ENCODE measurements at regions not wholly inside any gene's neighbourhood (a gene's known extent, or its start where the extent isn't known, plus 50 kb on each side); places are given as distances from the start of the nearest gene placed in this dataset.

DNA sequence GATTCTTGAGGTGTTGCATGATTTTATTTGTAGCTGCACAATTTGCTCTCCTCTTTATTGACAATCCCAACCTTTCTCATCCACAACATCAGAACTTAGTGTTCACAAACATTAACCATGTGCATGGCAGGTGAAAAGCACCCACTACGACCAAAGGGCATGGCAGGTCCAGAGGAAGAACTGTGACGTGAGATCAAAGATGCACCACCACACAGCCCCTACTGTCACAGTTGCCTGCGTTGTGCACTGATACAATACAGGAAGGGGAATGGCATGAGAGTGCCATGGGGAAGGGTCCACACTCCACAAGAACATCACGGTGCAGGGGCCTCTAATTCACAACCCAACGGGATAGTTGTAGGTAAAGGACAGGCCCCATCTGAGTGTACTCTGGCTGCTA is 217.1 kb upstream of the PFKP start:
- POLR2A ChIA-PET = no interaction called here
- Mint-ChIP-seq H3K27ac (no peak overlapping the region), H3K4me1 (ENCODE audit: low read depth) (no peaks in the 10 kb centered on the region), H3K4me3 (no peak overlapping the region), H3K9me3 (no peaks in the 10 kb centered on the region), H3K36me3 (ENCODE audit: low read depth) (no peaks in the 10 kb centered on the region), H3K27me3 (peaks cover 21% of the 10 kb centered on the region)
- Histone ChIP-seq H3K27ac (ENCODE audit: low read depth in 1 of 2, low read length in 2 of 2) (no peak overlapping the region), H3K27me3 (ENCODE audit: control insufficient read depth in 1 of 2, insufficient read depth in 2 of 2, low read length in 2 of 2) (no peaks in the 10 kb centered on the region), H3K4me3 (ENCODE audit: low read length) (no peak overlapping the region), H3K36me3 (ENCODE audit: insufficient read depth, low read length) (no peaks in the 10 kb centered on the region), H3K4me1 (ENCODE audit: insufficient read depth, low read length) (no peaks in the 10 kb centered on the region), H3K9me3 (ENCODE audit: control insufficient read depth in 1 of 2, insufficient read depth in 1 of 2, low read length in 2 of 2) (no peaks in the 10 kb centered on the region)
- TF ChIP-seq CTCF (IDR thresholded peaks at IDR 0.05) = no peak
- ATAC-seq (ENCODE audit: poor library complexity) = no peak
- CTCF ChIA-PET = no interaction called here
- DNase-seq = no peak
- intact Hi-C loops (cut with DNase I, micrococcal nuclease) = no loop called here

DNA sequence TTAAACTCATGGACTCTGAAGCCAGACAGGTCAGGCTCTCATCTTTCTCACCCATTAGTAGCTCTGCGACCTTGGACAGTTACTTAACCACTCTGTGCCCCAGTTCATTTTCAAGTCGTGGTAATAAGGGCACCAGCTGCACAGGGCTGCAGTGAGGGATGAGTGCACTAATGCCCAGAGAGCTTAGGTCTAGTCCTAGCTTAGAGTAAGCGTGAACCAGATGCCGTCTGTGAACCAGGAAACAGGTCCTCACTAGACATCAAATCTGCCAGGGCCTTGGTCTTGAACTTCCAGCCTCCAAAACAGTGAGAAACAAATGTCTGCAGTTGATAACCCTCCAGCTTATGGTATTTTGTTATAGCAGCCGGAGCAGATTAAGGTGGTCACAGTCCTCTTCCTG is 222.4 kb upstream of the PFKP start:
- H3K27ac Mint-ChIP-seq = no peak overlapping the region
- TF ChIP-seq CTCF (IDR thresholded peaks at IDR 0.05) = no peak
- ChIA-PET CTCF (no interaction called here), POLR2A (no interaction called here)
- DNase-seq (no peak), ATAC-seq (ENCODE audit: poor library complexity) (no peak)
- H3K4me3 Mint-ChIP-seq = no peak overlapping the region
- intact Hi-C loops (cut with DNase I, micrococcal nuclease) = no loop called here
- Histone ChIP-seq H3K36me3 (ENCODE audit: insufficient read depth, low read length) (no peaks in the 10 kb centered on the region), H3K4me3 (ENCODE audit: low read length) (no peak overlapping the region), H3K4me1 (ENCODE audit: insufficient read depth, low read length) (no peaks in the 10 kb centered on the region), H3K9me3 (ENCODE audit: control insufficient read depth in 1 of 2, insufficient read depth in 1 of 2, low read length in 2 of 2) (no peaks in the 10 kb centered on the region), H3K27me3 (ENCODE audit: control insufficient read depth in 1 of 2, insufficient read depth in 2 of 2, low read length in 2 of 2) (no peaks in the 10 kb centered on the region), H3K27ac (ENCODE audit: low read depth in 1 of 2, low read length in 2 of 2) (no peak overlapping the region)
- no peaks in the 10 kb centered on the region for H3K4me1 Mint-ChIP-seq (ENCODE audit: low read depth)
- H3K27me3 Mint-ChIP-seq = peaks cover 4% of the 10 kb centered on the region
- H3K9me3 Mint-ChIP-seq = no peaks in the 10 kb centered on the region
- H3K36me3 Mint-ChIP-seq (ENCODE audit: low read depth) = no peaks in the 10 kb centered on the region

GRCh38 chr10:2839081-2839725 is 228.1 kb upstream of the PFKP start:
- peak; percentile 36 for TF ChIP-seq CTCF (IDR thresholded peaks at IDR 0.05)
- H3K4me1 Mint-ChIP-seq (ENCODE audit: low read depth) = no peaks in the 10 kb centered on the region
- H3K27ac Mint-ChIP-seq = no peak overlapping the region
- peaks cover 11% of the 10 kb centered on the region for H3K27me3 Mint-ChIP-seq
- Histone ChIP-seq H3K9me3 (ENCODE audit: control insufficient read depth in 1 of 2, insufficient read depth in 1 of 2, low read length in 2 of 2) (no peaks in the 10 kb centered on the region), H3K36me3 (ENCODE audit: insufficient read depth, low read length) (no peaks in the 10 kb centered on the region), H3K4me3 (ENCODE audit: low read length) (no peak overlapping the region), H3K27ac (ENCODE audit: low read depth in 1 of 2, low read length in 2 of 2) (no peak overlapping the region), H3K27me3 (ENCODE audit: control insufficient read depth in 1 of 2, insufficient read depth in 2 of 2, low read length in 2 of 2) (peaks cover 0 to 5% of the 10 kb centered on the region in 2 experiments), H3K4me1 (ENCODE audit: insufficient read depth, low read length) (no peaks in the 10 kb centered on the region)
- H3K9me3 Mint-ChIP-seq = no peaks in the 10 kb centered on the region
- no peak overlapping the region for H3K4me3 Mint-ChIP-seq
- ATAC-seq (ENCODE audit: poor library complexity) = no peak
- ChIA-PET CTCF (no interaction called here), POLR2A (no interaction called here)
- DNase-seq = peak in 5 of 14 experiments; percentile 4 to 30 (median 24)
- intact Hi-C loops (cut with DNase I, micrococcal nuclease) = loop anchor here in 1 of 2 experiments (5.0 kb wide), 1 partner anchor 203 kb away; no protein-coding TSS in a partner anchor
- no peaks in the 10 kb centered on the region for H3K36me3 Mint-ChIP-seq (ENCODE audit: low read depth)
